ENCODE measurements at regions not wholly inside any gene's neighbourhood (a gene's known extent, or its start where the extent isn't known, plus 50 kb on each side); places are given as distances from the start of the nearest gene placed in this dataset.

- ATAC-seq, result no peak
- Mint-ChIP-seq H3K4me1 (no peaks in the 10 kb centered on the region), H3K9me3 (peaks cover 5% of the 10 kb centered on the region), H3K27ac (no peak overlapping the region), H3K4me3 (no peak overlapping the region), H3K36me3 (no peaks in the 10 kb centered on the region)
- no peak for DNase-seq (ENCODE audit: low spot score in 2 of 2)
Observed at GRCh38 chr6:51339108-51339507, 520.4 kb downstream of the TFAP2B start.

- no peak overlapping the region for H3K27ac Mint-ChIP-seq
- H3K4me3 Mint-ChIP-seq, result no peak overlapping the region
- H3K36me3 Mint-ChIP-seq, result no peaks in the 10 kb centered on the region
- no peak for DNase-seq (ENCODE audit: low spot score in 2 of 2)
- H3K9me3 Mint-ChIP-seq, result peaks cover 3% of the 10 kb centered on the region
- no peaks in the 10 kb centered on the region for H3K4me1 Mint-ChIP-seq
- no peak for ATAC-seq
Observed at GRCh38 chr6:51339728-51340127, 521.1 kb downstream of the TFAP2B start.

GRCh38 chr6:51342393-51342792 is 523.7 kb downstream of the TFAP2B start:
- Mint-ChIP-seq H3K27ac (no peak overlapping the region), H3K4me3 (no peak overlapping the region), H3K9me3 (peaks cover 20% of the 10 kb centered on the region), H3K4me1 (no peaks in the 10 kb centered on the region), H3K36me3 (no peaks in the 10 kb centered on the region)
- ATAC-seq, result no peak
- DNase-seq (ENCODE audit: low spot score in 2 of 2), result no peak

- Mint-ChIP-seq H3K4me1 (no peaks in the 10 kb centered on the region), H3K9me3 (peaks cover 28% of the 10 kb centered on the region), H3K27ac (no peak overlapping the region), H3K36me3 (no peaks in the 10 kb centered on the region), H3K4me3 (no peak overlapping the region)
- ATAC-seq (no peak), DNase-seq (ENCODE audit: low spot score in 2 of 2) (no peak)
Observed at GRCh38 chr6:51349857-51350256, 531.2 kb downstream of the TFAP2B start.

GRCh38 chr6:51350308-51350904 is 531.7 kb downstream of the TFAP2B start:
- no peak overlapping the region for H3K27ac Mint-ChIP-seq
- no peaks in the 10 kb centered on the region for H3K36me3 Mint-ChIP-seq
- no peak for ATAC-seq
- H3K4me1 Mint-ChIP-seq, result no peaks in the 10 kb centered on the region
- peaks cover 25% of the 10 kb centered on the region for H3K9me3 Mint-ChIP-seq
- no peak overlapping the region for H3K4me3 Mint-ChIP-seq
- no peak for DNase-seq (ENCODE audit: low spot score in 2 of 2)

- DNase-seq (ENCODE audit: low spot score in 2 of 2) (no peak), ATAC-seq (no peak)
- Mint-ChIP-seq H3K27ac (no peak overlapping the region), H3K4me3 (no peak overlapping the region), H3K36me3 (no peaks in the 10 kb centered on the region), H3K4me1 (no peaks in the 10 kb centered on the region), H3K9me3 (peaks cover 11% of the 10 kb centered on the region)
Observed at GRCh38 chr6:51352506-51353029, 533.9 kb downstream of the TFAP2B start.

GRCh38 chr6:51360287-51360686 is 541.6 kb downstream of the TFAP2B start:
- no peaks in the 10 kb centered on the region for H3K4me1 Mint-ChIP-seq
- ATAC-seq (no peak), DNase-seq (ENCODE audit: low spot score in 2 of 2) (no peak)
- no peak overlapping the region for H3K4me3 Mint-ChIP-seq
- H3K9me3 Mint-ChIP-seq, result peaks cover 11% of the 10 kb centered on the region
- no peak overlapping the region for H3K27ac Mint-ChIP-seq
- no peaks in the 10 kb centered on the region for H3K36me3 Mint-ChIP-seq

GRCh38 chr6:51365566-51365965 is 546.9 kb downstream of the TFAP2B start:
- ATAC-seq (no peak), DNase-seq (ENCODE audit: low spot score in 2 of 2) (no peak)
- H3K27ac Mint-ChIP-seq, result no peak overlapping the region
- peaks cover 13% of the 10 kb centered on the region for H3K9me3 Mint-ChIP-seq
- no peaks in the 10 kb centered on the region for H3K36me3 Mint-ChIP-seq
- no peak overlapping the region for H3K4me3 Mint-ChIP-seq
- no peaks in the 10 kb centered on the region for H3K4me1 Mint-ChIP-seq

GRCh38 chr6:51369485-51369884 is 550.8 kb downstream of the TFAP2B start:
- no peak for DNase-seq (ENCODE audit: low spot score in 2 of 2)
- no peak overlapping the region for H3K27ac Mint-ChIP-seq
- H3K9me3 Mint-ChIP-seq, result peaks cover 16% of the 10 kb centered on the region
- H3K4me1 Mint-ChIP-seq, result no peaks in the 10 kb centered on the region
- ATAC-seq, result no peak
- H3K4me3 Mint-ChIP-seq, result no peak overlapping the region
- no peaks in the 10 kb centered on the region for H3K36me3 Mint-ChIP-seq

- ATAC-seq (no peak), DNase-seq (ENCODE audit: low spot score in 2 of 2) (no peak)
- Mint-ChIP-seq H3K27ac (no peak overlapping the region), H3K9me3 (peaks cover 16% of the 10 kb centered on the region), H3K36me3 (no peaks in the 10 kb centered on the region), H3K4me3 (no peak overlapping the region), H3K4me1 (no peaks in the 10 kb centered on the region)
Observed at GRCh38 chr6:51382847-51383246, 564.2 kb downstream of the TFAP2B start.

GRCh38 chr6:51384736-51385135 is 566.1 kb downstream of the TFAP2B start:
- no peaks in the 10 kb centered on the region for H3K36me3 Mint-ChIP-seq
- no peak for DNase-seq (ENCODE audit: low spot score in 2 of 2)
- H3K9me3 Mint-ChIP-seq, result peaks cover 15% of the 10 kb centered on the region
- no peak overlapping the region for H3K27ac Mint-ChIP-seq
- no peak for ATAC-seq
- H3K4me3 Mint-ChIP-seq, result no peak overlapping the region
- no peaks in the 10 kb centered on the region for H3K4me1 Mint-ChIP-seq

- Mint-ChIP-seq H3K9me3 (peaks cover 10% of the 10 kb centered on the region), H3K4me1 (no peaks in the 10 kb centered on the region), H3K4me3 (no peak overlapping the region), H3K27ac (no peak overlapping the region), H3K36me3 (no peaks in the 10 kb centered on the region)
- ATAC-seq, result no peak
- DNase-seq (ENCODE audit: low spot score in 2 of 2), result no peak
Observed at GRCh38 chr6:51386347-51386836, 567.7 kb downstream of the TFAP2B start.

- ATAC-seq, result no peak
- Mint-ChIP-seq H3K9me3 (peaks cover 12% of the 10 kb centered on the region), H3K4me3 (no peak overlapping the region), H3K36me3 (no peaks in the 10 kb centered on the region), H3K27ac (no peak overlapping the region), H3K4me1 (no peaks in the 10 kb centered on the region)
- no peak for DNase-seq (ENCODE audit: low spot score in 2 of 2)
Observed at GRCh38 chr6:51387907-51388306, 569.2 kb downstream of the TFAP2B start.

GRCh38 chr6:51394061-51394460 is 575.4 kb downstream of the TFAP2B start:
- DNase-seq (ENCODE audit: low spot score in 2 of 2) (no peak), ATAC-seq (no peak)
- Mint-ChIP-seq H3K27ac (no peak overlapping the region), H3K36me3 (no peaks in the 10 kb centered on the region), H3K9me3 (peaks cover 11% of the 10 kb centered on the region), H3K4me1 (no peaks in the 10 kb centered on the region), H3K4me3 (no peak overlapping the region)

GRCh38 chr6:51396583-51396982 is 577.9 kb downstream of the TFAP2B start:
- ATAC-seq, result no peak
- DNase-seq (ENCODE audit: low spot score in 2 of 2), result no peak
- peaks cover 8% of the 10 kb centered on the region for H3K9me3 Mint-ChIP-seq
- H3K36me3 Mint-ChIP-seq, result no peaks in the 10 kb centered on the region
- H3K4me1 Mint-ChIP-seq, result no peaks in the 10 kb centered on the region
- H3K4me3 Mint-ChIP-seq, result no peak overlapping the region
- no peak overlapping the region for H3K27ac Mint-ChIP-seq

- no peak overlapping the region for H3K27ac Mint-ChIP-seq
- H3K36me3 Mint-ChIP-seq, result no peaks in the 10 kb centered on the region
- peaks cover 3% of the 10 kb centered on the region for H3K9me3 Mint-ChIP-seq
- no peaks in the 10 kb centered on the region for H3K4me1 Mint-ChIP-seq
- H3K4me3 Mint-ChIP-seq, result no peak overlapping the region
- no peak for DNase-seq (ENCODE audit: low spot score in 2 of 2)
- ATAC-seq, result no peak
Observed at GRCh38 chr6:51398064-51398705, 579.5 kb downstream of the TFAP2B start.

Data from stimulated activated effector memory CD8-positive, alpha-beta T cell treated with anti-CD3 and anti-CD28 coated beads, Interleukin-12 subunit alpha, Interleukin-12 subunit beta, amount 100 ng/mL, for 72 hours (primary cell).